B cell (primary cell): ENCODE measurements at regions not wholly inside any gene's neighbourhood (a gene's known extent, or its start where the extent isn't known, plus 50 kb on each side); places are given as distances from the start of the nearest gene placed in this dataset.

Source experiments
- ATAC-seq: fragments of 200-7000 bp; cut with Tn5 transposase; one replicate; pipeline ENCODE4 v1.10.0; 2021; ENCODE audit warnings: low read depth, mild to moderate bottlenecking, moderate number of reproducible peaks, moderate library complexity
- CTCF ChIA-PET: fragments of 350-600 bp; sonication (Branson Sonifier 250); formaldehyde crosslinking; loops from one replicate; lab custom pipeline; 2021; ENCODE audit warnings: antibody characterized with exemption, inconsistent platforms; lab: Charles Lee
- POLR2A ChIA-PET: fragments of 350-600 bp; sonication (Branson Sonifier 250); formaldehyde crosslinking; loops from one replicate; lab custom pipeline; 2021; ENCODE audit warnings: antibody characterized with exemption; lab: Charles Lee
- DNase-seq: peaks from one replicate; pipeline ENCODE4 v3.0.0; 2013
- H2AFZ ChIP-seq: 2 replicates; pipeline ENCODE4 v1.6.1; 2012; ENCODE audit warnings: mild to moderate bottlenecking, low read depth, low read length; ENCODE audit not compliant: insufficient read depth, poor library complexity, severe bottlenecking
- H3K27ac ChIP-seq, 2 donors: 1 replicate in 1 of 2; 2 replicates in 1 of 2; pipeline ENCODE4 v1.5.1; 2012 to 2013; ENCODE audit warnings: low read length in 2 of 2, mild to moderate bottlenecking in 2 of 2, moderate library complexity in 1 of 2
- H3K27me3 ChIP-seq, 4 experiments: fragments of 200-600 bp in 1 of 4; sonication (generic) in 1 of 4; replicated peaks in 1 of 4; 1 replicate in 2 of 4; 2 replicates in 2 of 4; pipeline versions ENCODE4 v1.6.1 to v1.7.0; 2013 to 2016; ENCODE audit warnings: low read length in 3 of 4, mild to moderate bottlenecking in 2 of 4, mixed read lengths in 1 of 4, moderate library complexity in 1 of 4; ENCODE audit not compliant: insufficient read depth in 4 of 4, control insufficient read depth in 3 of 4; ENCODE audit errors: control extremely low read depth in 1 of 4
- H3K36me3 ChIP-seq, 2 experiments: replicated peaks in 1 of 2; 1 replicate in 1 of 2; 2 replicates in 1 of 2; pipeline versions ENCODE4 v1.6.1 to v1.7.1; 2013; ENCODE audit warnings: low read length in 1 of 2; ENCODE audit not compliant: insufficient read depth in 2 of 2, control insufficient read depth in 1 of 2; ENCODE audit errors: control extremely low read depth in 1 of 2, extremely low read depth in 1 of 2
- H3K4me1 ChIP-seq, 2 donors: fragments of 200-600 bp in 1 of 2; sonication (generic) in 1 of 2; 1 replicate in 1 of 2; 2 replicates in 1 of 2; pipeline versions ENCODE4 v1.5.1 to v1.6.1; 2013 to 2017; ENCODE audit warnings: low read length in 2 of 2; ENCODE audit not compliant: control insufficient read depth in 2 of 2, insufficient read depth in 2 of 2
- H3K4me2 ChIP-seq: replicated peaks from 2 replicates; pipeline ENCODE3; 2012; ENCODE audit warnings: mild to moderate bottlenecking, low read depth, low read length; ENCODE audit not compliant: poor library complexity, severe bottlenecking
- H3K4me3 ChIP-seq, 5 experiments: fragments of 200-600 bp in 1 of 5; sonication (generic) in 1 of 5; 1 replicate in 3 of 5; 2 replicates in 2 of 5; pipeline versions ENCODE4 v1.5.1 to v1.7.0; 2011 to 2016; ENCODE audit warnings: low read length in 4 of 5, mild to moderate bottlenecking in 4 of 5, low read depth in 2 of 5, control low read depth in 1 of 5, moderate library complexity in 1 of 5; ENCODE audit not compliant: insufficient read depth in 1 of 5; ENCODE audit errors: control extremely low read depth in 1 of 5, extremely low read depth in 1 of 5
- H3K79me2 ChIP-seq: fragments of 200-600 bp; sonication (generic); one replicate; pipeline ENCODE4 v1.6.0; 2016; ENCODE audit warnings: low read length; ENCODE audit not compliant: control insufficient read depth, insufficient read depth
- H3K9ac ChIP-seq: fragments of 200-600 bp; sonication (generic); 2 replicates; pipeline ENCODE4 v1.6.1; 2017; ENCODE audit warnings: mild to moderate bottlenecking, low read length, moderate library complexity
- H3K9me3 ChIP-seq, 3 donors: one replicate each; pipeline versions ENCODE4 v1.6.1 to v1.7.1; 2013; ENCODE audit warnings: low read length in 2 of 3; ENCODE audit not compliant: control insufficient read depth in 2 of 3, insufficient read depth in 1 of 3; ENCODE audit errors: control extremely low read depth in 1 of 3
- H4K20me1 ChIP-seq: 2 replicates; pipeline ENCODE4 v1.6.0; 2012; ENCODE audit warnings: mild to moderate bottlenecking, low read length; ENCODE audit not compliant: insufficient read depth, control insufficient read depth, poor library complexity, severe bottlenecking
- H3K27ac Mint-ChIP-seq: one replicate; pipeline ENCODE4 v1.8.0; 2021; ENCODE audit warnings: mixed read lengths
- H3K27me3 Mint-ChIP-seq: one replicate; pipeline ENCODE4 v1.8.0; 2021; ENCODE audit warnings: mixed read lengths
- H3K4me1 Mint-ChIP-seq: one replicate; pipeline ENCODE4 v1.8.0; 2021; ENCODE audit warnings: mixed read lengths
- H3K4me3 Mint-ChIP-seq: one replicate; pipeline ENCODE4 v1.8.0; 2021; ENCODE audit warnings: mixed read lengths
- H3K9me3 Mint-ChIP-seq: one replicate; pipeline ENCODE4 v1.8.0; 2022; ENCODE audit warnings: mixed read lengths; ENCODE audit not compliant: insufficient read depth
- EZH2 ChIP-seq: IDR thresholded peaks from 2 replicates; pipeline ENCODE4 v1.6.1; 2012; ENCODE audit warnings: borderline replicate concordance, low read depth, mild to moderate bottlenecking, moderate library complexity, low read length; ENCODE audit not compliant: insufficient read depth, poor library complexity, severe bottlenecking
- WGBS: methylation state at CpG from one replicate; pipeline ENCODE4 v1.1.5; 2013; ENCODE audit warnings: missing lambda C conversion rate; ENCODE audit not compliant: insufficient coverage; 5-methylcytosine and 5-hydroxymethylcytosine counted together
- intact Hi-C: fragments of 100-400 bp; cut with micrococcal nuclease; formaldehyde crosslinking; loops from one replicate; pipeline ENCODE4 v1.10.0; 2022
- TF ChIP-seq, protein P1 (sequence below): fragments of 200-600 bp; IDR thresholded peaks from one replicate; pipeline ENCODE4 v1.8.0; 2022; ENCODE audit warnings: antibody characterized with exemption, mild to moderate bottlenecking

DNA sequence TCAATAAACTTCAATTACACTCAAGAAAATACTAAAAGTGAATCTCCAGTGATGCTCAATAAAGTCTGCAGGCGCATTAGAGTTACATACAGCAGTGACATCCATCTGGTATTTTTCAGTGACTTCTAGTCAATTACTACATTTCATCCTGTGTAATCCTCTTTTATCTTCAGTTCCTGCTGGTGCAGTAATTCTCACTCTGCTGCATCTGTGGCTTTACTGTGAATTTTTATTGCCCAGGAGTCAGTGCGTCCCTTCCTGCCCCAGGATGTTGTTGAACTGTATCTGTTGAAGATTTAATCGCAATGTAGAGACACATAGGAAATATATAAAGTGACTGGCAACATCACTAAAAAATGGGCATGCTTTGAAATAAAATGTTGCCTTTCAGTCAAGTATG, 196.3 kb upstream of the TMTC4 start:
- ATAC-seq (no peak), DNase-seq (no peak)
- no peaks in the 10 kb centered on the region for H3K36me3 ChIP-seq
- H3K4me1 ChIP-seq: no peaks in the 10 kb centered on the region
- no peaks in the 10 kb centered on the region for H3K4me1 Mint-ChIP-seq
- no peaks in the 10 kb centered on the region for H3K27me3 Mint-ChIP-seq
- H2AFZ ChIP-seq: no peak overlapping the region
- no peaks in the 10 kb centered on the region for H3K27me3 ChIP-seq
- 89% methylated on average over 1 of the region's 3 CpGs for WGBS
- no peak overlapping the region for H3K27ac ChIP-seq
- intact Hi-C loops: no loop called here
- no peaks in the 10 kb centered on the region for H4K20me1 ChIP-seq
- no peak overlapping the region for H3K4me2 ChIP-seq
- H3K4me3 ChIP-seq: no peak overlapping the region
- ChIA-PET POLR2A (no interaction called here), CTCF (no interaction called here)
- H3K9me3 Mint-ChIP-seq: peaks cover 7% of the 10 kb centered on the region
- no peak overlapping the region for H3K4me3 Mint-ChIP-seq
- no peak overlapping the region for H3K27ac Mint-ChIP-seq
- H3K9me3 ChIP-seq: peaks cover 5 to 19% (median 11%) of the 10 kb centered on the region in 3 donors
- no peak overlapping the region for H3K9ac ChIP-seq
- no peaks in the 10 kb centered on the region for H3K79me2 ChIP-seq
- TF ChIP-seq, protein P1, sequence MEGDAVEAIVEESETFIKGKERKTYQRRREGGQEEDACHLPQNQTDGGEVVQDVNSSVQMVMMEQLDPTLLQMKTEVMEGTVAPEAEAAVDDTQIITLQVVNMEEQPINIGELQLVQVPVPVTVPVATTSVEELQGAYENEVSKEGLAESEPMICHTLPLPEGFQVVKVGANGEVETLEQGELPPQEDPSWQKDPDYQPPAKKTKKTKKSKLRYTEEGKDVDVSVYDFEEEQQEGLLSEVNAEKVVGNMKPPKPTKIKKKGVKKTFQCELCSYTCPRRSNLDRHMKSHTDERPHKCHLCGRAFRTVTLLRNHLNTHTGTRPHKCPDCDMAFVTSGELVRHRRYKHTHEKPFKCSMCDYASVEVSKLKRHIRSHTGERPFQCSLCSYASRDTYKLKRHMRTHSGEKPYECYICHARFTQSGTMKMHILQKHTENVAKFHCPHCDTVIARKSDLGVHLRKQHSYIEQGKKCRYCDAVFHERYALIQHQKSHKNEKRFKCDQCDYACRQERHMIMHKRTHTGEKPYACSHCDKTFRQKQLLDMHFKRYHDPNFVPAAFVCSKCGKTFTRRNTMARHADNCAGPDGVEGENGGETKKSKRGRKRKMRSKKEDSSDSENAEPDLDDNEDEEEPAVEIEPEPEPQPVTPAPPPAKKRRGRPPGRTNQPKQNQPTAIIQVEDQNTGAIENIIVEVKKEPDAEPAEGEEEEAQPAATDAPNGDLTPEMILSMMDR: no peak
- no peak for TF ChIP-seq EZH2

DNA sequence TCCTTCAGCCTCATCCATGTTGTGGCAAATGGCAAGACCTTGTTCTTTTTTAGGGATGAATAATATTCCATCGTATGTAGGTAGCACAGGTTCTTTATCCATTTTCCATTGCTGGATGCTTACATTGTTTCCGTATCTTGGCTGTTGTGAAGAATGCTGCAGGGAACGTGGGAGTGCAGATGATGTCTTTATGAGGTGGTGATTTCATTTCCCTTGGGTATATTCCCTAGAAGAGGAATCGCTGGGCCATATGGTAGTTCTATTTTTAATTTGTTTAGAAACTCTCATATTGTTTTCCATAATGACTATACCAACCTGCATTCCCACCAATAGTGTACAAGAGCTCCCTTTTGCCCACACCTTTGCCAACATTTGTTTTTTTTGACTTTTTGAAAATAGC, 186.3 kb upstream of the TMTC4 start:
- TF ChIP-seq, protein P1: no peak
- TF ChIP-seq EZH2: no peak
- DNase-seq: no peak
- Histone ChIP-seq H3K9me3 (no peaks in the 10 kb centered on the region), H3K4me1 (no peaks in the 10 kb centered on the region), H2AFZ (no peak overlapping the region), H3K4me3 (no peak overlapping the region), H3K27ac (no peak overlapping the region), H3K79me2 (no peaks in the 10 kb centered on the region), H3K4me2 (no peak overlapping the region), H4K20me1 (no peaks in the 10 kb centered on the region), H3K27me3 (no peaks in the 10 kb centered on the region), H3K36me3 (no peaks in the 10 kb centered on the region), H3K9ac (no peak overlapping the region)
- Mint-ChIP-seq H3K27me3 (no peaks in the 10 kb centered on the region), H3K27ac (no peak overlapping the region), H3K9me3 (peaks cover 2% of the 10 kb centered on the region), H3K4me1 (no peaks in the 10 kb centered on the region), H3K4me3 (no peak overlapping the region)
- 83% methylated on average over 3 of the region's 4 CpGs for WGBS
- ATAC-seq: no peak
- intact Hi-C loops: no loop called here
- POLR2A ChIA-PET: no interaction called here
- CTCF ChIA-PET: no interaction called here
